Kidney capillary endothelial cell (primary cell): ENCODE measurements at regions not wholly inside any gene's neighbourhood (a gene's known extent, or its start where the extent isn't known, plus 50 kb on each side); places are given as distances from the start of the nearest gene placed in this dataset.
"Not testable (repeated sequence)": the region's sequence is repeated elsewhere in the genome, so short reads cannot be mapped to it uniquely, and the experiment has no call there.

Experiments used
- DNase-seq: peaks from one replicate; pipeline ENCODE4 v3.0.0-alpha.2; 2018; ENCODE audit warnings: low spot score

- DNase-seq: no peak
These were observed 192.8 kb downstream of the CDCA7 start for GRCh38 chr2:173547499-173547898.

DNA sequence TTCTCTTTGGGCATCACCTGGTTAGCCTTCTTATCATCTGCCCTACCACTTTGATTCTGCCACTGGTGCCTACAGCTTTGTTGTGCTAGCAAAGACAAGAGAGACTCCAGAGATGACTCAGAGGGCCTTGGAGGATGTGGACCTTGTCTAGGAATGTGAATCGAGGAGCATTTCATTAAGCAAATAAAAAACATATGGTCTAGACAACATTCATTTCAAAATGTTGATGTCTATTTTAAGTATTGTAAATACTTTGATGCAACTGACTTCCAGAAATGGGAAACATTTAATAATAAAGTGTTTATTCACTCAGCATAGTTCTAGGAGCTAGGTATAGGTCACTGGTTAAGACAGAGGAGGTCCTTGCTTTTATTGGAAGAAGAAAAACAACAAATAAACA, 195.5 kb downstream of the CDCA7 start:
- no peak for DNase-seq

DNA sequence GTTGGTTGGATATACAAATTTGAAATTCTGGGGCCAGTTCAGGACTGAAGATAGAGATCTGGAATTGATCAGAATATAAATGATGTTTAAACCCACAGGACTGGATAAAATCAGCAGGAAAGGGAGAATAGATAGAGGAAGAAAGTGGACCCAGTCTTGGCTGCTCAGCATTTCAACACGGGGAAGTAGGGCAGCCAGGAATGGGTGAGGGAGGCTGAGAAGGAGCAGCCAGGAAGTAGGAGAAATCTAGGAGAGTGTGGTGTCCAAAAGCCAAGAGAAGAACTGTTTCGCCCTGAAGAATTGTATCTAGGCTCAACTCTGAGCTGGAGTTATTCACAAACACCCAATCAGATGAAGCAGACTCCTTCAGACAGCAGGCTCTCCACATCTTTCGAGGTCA, 197.9 kb downstream of the CDCA7 start:
- DNase-seq: no peak

DNA sequence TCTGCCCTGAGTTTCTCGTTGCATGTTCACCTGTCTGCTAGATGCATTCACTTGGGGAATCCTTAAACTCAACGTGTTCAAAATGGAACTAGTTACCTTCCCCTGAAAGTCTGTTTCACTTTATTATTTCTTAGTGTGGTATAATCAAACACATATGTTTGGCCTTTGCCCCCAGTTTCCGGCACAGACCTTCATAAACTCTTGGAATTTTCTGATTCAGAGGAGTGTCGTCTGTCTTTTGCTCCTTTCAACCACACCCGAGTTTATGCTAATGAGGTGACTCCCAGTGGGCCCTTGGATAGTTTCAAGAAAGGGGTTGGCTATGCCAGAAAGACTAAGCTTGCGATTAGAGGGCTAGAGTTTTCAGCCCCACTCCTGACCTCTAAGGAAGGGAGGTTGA, 198.9 kb downstream of the CDCA7 start:
- no peak for DNase-seq

DNA sequence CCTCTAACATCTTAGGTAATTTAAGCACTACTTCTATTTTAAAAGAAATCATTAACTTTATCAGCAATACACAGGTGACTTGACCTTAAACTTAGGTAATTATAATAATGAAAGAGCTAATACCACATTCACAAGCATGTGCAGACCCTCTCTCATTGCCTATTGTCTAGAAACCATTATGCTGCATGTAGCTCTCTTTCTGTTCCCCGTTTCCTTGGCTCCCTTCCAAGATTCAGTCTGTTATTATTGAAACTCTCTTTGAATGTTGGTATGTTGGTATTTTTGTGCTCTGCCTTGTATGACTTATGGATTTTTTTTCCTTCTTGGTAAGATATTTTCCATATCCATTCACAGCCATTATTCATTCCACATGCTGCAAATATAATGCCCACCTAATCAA, 201.2 kb downstream of the CDCA7 start:
- DNase-seq: no peak

DNA sequence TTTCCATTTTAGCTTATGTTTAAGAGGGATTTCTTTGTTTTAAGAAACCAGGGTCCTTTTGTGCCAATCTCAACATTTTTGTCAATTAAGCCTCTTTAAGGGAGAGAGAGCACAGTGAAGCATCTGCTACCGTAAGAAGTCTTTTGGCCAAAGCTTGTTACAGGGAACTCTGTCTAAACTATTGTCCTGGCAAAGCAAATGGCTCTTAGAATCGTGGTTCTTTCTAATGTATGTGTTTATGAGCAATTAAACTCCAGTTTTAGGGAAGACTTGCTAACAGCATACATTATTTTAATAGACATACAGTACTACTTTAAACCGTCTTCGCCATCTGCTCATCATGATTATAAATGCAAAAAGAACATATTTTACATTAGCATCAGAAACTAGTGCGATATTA, 202.1 kb downstream of the CDCA7 start:
- no peak for DNase-seq

DNA sequence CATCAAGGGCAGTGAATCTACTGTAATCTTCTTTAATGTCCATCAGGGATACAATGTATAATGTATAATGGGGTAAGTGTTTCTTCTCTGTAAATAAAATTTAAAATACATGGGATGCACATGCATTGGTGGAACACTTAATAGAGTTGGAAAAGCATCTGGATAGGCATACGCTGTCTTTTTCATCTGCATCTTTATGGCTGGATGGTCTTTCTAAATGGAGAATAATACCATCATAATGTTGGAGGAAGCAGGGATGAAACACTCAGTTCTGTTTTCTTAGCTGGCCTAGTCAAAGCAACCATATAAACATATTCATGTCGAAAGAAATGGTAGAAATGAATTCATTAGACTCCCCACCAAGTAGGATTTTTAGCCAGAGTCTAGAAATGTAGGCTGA, 202.8 kb downstream of the CDCA7 start:
- no peak for DNase-seq

GRCh38 chr2:173567493-173567892, 212.8 kb downstream of the CDCA7 start:
- no peak for DNase-seq

GRCh38 chr2:173568054-173568453, 213.4 kb downstream of the CDCA7 start:
- DNase-seq: no peak

DNA sequence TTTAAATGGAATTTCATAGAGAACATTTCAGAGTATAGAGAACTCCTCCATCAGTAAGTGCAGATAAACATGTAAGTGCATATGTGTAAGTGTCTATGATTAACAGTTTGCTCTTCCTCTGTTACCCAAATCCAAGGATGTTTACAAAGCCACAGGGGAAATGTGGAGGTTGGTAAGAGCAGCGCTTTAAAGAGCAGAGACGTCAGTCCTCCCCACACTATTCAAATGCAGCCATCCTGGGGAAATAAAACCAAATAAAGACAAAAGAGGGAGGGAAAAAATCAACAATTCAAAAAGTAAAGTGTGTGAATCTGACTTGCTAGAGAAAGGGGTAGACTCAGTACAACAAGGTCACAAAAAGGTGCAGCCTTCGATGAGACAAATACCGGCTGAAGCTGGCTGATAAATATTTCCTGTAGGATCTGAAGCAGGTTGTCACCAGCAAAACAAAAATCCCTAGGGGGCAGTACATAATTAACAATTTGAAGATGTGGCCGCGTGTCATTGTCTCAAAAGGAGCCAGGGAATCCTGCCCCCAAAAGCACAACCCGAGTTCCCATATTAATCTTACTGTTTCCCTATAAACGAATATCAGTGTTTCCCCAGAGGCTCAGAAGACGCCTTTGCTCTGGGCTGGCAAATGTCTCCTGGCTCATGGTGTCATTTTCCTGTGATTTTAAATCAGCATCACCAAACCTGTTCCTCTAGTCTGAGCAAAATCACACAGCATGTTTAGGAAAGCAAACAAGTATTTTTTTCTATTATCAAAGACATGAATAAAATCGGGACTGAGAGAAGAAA, 216.5 kb downstream of the CDCA7 start:
- no peak for DNase-seq

DNA sequence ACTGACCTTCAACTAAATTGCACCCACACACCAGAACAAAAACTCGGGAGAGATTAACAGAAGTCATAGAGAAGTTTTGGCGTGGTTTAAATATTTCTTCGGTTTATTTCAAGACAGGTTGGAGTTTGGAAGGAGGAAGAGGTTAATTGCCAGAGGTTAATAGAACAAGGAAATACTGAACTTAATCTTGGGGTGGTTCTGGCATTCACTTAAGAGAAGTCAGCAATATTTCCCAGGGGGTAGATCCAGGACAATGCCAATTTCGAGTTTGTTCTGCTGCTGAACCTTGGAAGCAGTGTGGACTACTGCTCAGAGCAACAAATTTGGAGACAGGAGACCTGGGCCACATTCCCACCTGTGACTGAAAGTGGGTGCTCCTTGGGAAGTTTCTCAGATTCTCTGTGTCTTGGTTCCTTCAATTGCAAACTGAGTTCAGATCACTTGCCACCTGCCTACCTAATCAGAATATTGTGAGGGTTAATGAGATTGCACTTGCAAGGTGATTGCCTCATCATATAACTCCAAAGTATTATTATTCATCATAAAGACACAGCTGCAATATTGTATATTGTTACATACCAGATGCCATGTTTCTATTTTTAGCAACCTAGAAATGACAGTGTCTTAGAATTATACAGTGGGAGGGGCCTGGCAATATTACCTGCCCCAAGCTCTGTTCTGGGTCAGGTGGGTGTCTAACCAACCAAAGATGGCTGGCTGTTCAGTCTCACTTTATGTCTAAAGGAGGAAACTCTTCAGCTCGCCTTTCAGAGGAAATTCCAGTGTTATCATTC, 217.4 kb downstream of the CDCA7 start:
- DNase-seq: no peak

- no peak for DNase-seq
These were observed 218.2 kb downstream of the CDCA7 start for GRCh38 chr2:173572848-173573247.

- DNase-seq: not testable (repeated sequence)
These were observed 219.1 kb downstream of the CDCA7 start for GRCh38 chr2:173573782-173574181.

DNA sequence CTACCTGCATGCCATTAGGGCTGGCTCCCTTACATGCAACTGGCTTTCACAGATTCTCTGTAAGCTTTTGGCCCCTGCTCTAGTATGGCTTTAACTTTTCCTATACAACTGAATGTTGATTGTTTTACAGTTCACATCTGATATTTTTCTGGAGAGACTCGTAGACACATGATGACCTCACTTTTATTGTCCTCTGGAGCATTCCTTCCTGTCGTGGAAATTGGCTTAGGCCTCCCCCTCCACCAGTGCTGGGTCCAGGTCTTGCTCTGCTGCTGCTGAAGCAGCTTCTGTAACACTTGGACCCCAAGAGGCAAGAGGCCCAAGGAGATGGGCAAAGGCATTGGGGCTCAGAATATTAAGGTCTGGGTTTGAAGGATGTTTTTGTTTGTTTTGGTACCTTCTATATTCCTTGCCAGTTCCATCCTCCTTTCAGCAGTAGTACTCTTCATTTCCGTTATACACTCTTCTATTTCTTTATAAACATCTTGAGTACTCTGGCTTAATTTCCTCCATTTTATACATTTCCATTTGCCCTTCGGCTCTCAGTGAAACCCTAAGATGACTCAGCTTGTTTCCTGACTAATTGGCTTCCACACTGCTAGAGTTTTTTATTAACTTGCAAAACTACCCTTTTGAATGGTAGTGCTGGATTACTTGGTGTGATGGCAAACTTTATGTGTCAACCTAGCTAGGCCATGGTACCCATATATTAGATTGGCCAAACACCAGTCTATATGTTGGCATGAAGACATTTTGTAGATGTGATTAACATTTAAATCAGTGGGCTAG, 219.8 kb downstream of the CDCA7 start:
- peak; percentile 28 for DNase-seq

DNA sequence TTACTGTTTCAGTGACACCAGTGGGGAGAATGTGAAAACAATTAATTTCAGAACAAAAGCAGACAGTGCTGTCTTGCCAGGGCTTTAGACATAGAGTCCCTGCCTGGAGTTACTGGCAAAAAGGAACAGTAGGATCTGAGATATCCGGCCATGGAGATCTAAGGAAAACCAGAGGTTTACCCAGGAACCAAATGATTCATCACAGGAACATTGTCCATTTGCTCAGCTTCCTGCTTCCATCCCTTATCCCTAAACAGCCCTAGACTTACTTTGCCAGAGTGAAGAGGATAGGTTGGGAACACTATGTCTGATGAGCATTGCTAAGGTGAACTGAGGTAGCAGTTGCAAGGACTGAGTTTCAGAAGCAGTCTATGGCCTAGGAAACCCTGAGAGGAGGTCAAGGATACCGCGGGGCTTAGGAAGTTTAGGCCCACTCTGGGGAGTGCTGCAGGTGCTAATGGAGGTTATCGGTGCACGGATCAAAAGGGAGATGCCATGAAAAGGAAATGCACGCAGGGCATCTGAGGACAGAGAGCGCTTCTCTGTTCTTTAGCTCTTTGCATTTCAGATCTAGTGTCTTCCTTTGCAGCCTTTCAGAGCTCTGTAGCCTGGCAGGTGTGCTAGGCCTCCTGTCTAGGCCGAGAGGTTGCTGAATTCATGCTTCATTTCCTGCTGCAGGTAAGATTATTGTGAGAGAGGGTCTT, 223.9 kb downstream of the CDCA7 start:
- DNase-seq: no peak

DNA sequence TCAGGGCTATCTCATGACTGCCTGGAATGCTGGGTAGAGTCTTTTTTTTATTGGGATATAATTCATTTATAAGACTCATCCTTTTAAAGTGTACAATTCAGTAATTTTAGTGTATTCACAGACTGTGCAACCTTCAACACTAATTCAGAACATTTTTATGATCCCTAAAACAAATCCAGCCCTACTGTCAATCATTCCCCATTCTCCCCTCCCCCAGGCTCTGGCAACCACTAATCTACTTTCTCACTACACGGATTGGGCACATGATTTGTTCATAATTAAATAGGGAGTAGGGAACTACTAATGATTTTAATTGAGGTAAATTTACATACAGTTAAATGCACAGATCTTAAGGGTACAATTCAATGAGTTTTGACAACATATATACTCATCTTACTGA, 225.7 kb downstream of the CDCA7 start:
- no peak for DNase-seq

DNA sequence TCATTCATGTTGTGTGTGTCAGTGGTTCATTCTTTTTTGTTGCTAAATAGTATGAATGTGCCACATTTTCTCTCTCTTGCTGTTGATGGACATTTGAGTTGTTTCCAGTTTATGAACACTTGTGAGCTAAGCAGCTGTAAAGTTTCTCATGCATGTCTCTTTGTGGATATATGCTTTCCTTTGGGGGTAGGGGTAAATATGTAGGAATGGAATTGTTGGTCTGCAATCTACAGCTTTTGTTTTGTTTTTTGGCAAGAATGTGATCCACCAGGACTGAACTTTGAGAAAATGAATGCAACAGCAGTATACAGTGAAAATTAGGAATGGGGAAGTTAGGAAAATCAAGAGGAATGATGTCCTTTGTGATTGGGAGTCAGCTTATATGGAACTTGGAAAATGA, 226.3 kb downstream of the CDCA7 start:
- no peak for DNase-seq

- no peak for DNase-seq
These were observed 228.5 kb downstream of the CDCA7 start for GRCh38 chr2:173583196-173583595.

- DNase-seq: no peak
These were observed 229.3 kb downstream of the CDCA7 start for GRCh38 chr2:173584000-173584399.

DNA sequence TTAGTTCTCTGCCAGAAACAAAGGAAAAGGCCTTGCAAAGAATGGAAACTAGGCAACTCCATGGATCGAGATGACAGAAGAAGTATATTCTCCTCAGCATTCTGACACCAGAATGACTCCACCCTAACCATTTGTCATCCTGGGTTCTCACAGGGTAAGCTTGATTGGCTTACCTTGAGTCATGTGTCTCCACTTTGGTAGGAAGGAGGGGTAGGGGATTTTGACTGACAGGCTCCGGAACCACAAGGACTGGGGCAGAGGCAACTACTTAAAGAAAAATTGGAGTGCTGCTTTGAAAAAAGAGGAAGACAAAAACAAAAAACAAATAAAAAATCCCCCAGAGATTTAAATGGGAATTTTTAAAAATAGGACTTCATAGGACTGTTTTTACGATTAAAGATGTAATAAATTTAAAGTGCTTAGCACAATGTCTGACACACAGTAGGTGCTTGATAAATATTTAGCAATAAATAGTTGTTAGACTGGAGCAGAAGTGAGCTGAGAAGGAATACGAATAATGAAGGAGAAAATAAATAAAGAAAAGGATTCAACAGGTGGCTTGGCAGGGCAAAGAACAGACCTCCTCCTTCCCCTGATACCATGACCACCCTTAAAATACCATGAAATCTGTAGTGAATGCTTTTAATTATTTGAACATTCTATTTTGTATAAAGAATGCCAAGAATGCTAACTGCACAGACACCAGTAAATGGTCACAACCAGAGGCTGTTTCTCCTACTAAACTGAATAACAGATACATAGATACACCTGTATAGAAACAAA, 230.2 kb downstream of the CDCA7 start:
- DNase-seq: no peak

DNA sequence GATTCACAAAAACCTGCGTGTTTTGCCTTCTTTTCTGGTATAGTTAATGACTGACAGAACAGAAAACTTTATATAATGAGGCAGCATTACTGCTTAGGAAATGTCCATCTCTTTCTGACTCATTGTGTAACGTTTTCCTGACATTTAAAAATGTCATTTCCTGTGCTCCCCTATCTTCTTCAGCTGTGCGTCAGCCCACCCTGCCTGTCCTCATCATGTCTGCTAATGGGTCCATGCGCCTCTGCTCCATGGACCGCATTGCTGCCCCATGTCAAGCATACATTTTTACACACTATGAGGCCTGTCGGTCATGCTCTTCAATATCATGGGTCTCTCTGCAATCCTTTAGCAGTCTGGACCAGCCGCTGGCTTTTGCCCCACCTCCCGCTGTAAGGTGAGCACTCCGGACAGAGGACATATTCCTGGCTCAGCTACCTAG, 234.3 kb downstream of the CDCA7 start:
- DNase-seq: peak; percentile 33
